Trophoblast cell (in vitro differentiated cells and primary cell): ENCODE measurements at regions not wholly inside any gene's neighbourhood (a gene's known extent, or its start where the extent isn't known, plus 50 kb on each side); places are given as distances from the start of the nearest gene placed in this dataset.

Source experiments
- DNase-seq, 2 donors: peaks; one replicate each; pipeline ENCODE4 v3.0.0-alpha.2; 2016
- H2AFZ ChIP-seq: 2 replicates; pipeline ENCODE4 v1.6.1; 2013; ENCODE audit warnings: low read length, moderate library complexity, mild to moderate bottlenecking; ENCODE audit not compliant: insufficient read depth, poor library complexity
- H2AK5ac ChIP-seq: 2 replicates; pipeline ENCODE4 v1.6.1; 2013; ENCODE audit warnings: mild to moderate bottlenecking, low read length
- H2BK120ac ChIP-seq: 2 replicates; pipeline ENCODE4 v1.6.1; 2013; ENCODE audit warnings: low read length, mild to moderate bottlenecking, moderate library complexity; ENCODE audit not compliant: insufficient read depth, poor library complexity
- H2BK12ac ChIP-seq: 2 replicates; pipeline ENCODE4 v1.6.1; 2013; ENCODE audit warnings: mild to moderate bottlenecking, low read length, moderate library complexity
- H2BK5ac ChIP-seq: 2 replicates; pipeline ENCODE4 v1.6.1; 2013; ENCODE audit warnings: low read length, low read depth, moderate library complexity, mild to moderate bottlenecking; ENCODE audit not compliant: poor library complexity
- H3K14ac ChIP-seq: 2 replicates; pipeline ENCODE4 v1.6.1; 2013; ENCODE audit warnings: mild to moderate bottlenecking, low read length
- H3K18ac ChIP-seq: 2 replicates; pipeline ENCODE4 v1.6.1; 2013; ENCODE audit warnings: mild to moderate bottlenecking, low read length
- H3K23ac ChIP-seq: 2 replicates; pipeline ENCODE4 v1.6.1; 2013; ENCODE audit warnings: low read length
- H3K27ac ChIP-seq: 2 replicates; pipeline ENCODE4 v1.5.1; 2013; ENCODE audit warnings: low read depth, mild to moderate bottlenecking, inconsistent platforms, low read length, moderate library complexity
- H3K27me3 ChIP-seq: 2 replicates; pipeline ENCODE4 v1.6.1; 2013; ENCODE audit warnings: inconsistent platforms, mild to moderate bottlenecking, low read length, moderate library complexity; ENCODE audit not compliant: insufficient read depth
- H3K36me3 ChIP-seq, 2 experiments: 1 replicate in 1 of 2; 2 replicates in 1 of 2; pipeline ENCODE4 v1.6.1; 2013; ENCODE audit warnings: low read length in 2 of 2, mild to moderate bottlenecking in 2 of 2, moderate library complexity in 1 of 2; ENCODE audit not compliant: insufficient read depth in 2 of 2, control insufficient read depth in 1 of 2
- H3K4ac ChIP-seq: 2 replicates; pipeline ENCODE4 v1.6.1; 2013; ENCODE audit warnings: low read depth, mild to moderate bottlenecking, low read length, moderate library complexity
- H3K4me1 ChIP-seq, 2 experiments: 1 replicate in 1 of 2; 2 replicates in 1 of 2; pipeline ENCODE4 v1.6.1; 2013; ENCODE audit warnings: low read length in 2 of 2, mild to moderate bottlenecking in 2 of 2, moderate library complexity in 1 of 2; ENCODE audit not compliant: insufficient read depth in 2 of 2, control insufficient read depth in 1 of 2
- H3K4me2 ChIP-seq: 2 replicates; pipeline ENCODE4 v1.6.1; 2013; ENCODE audit warnings: inconsistent platforms, mild to moderate bottlenecking, low read length, moderate library complexity
- H3K4me3 ChIP-seq: 2 replicates; pipeline ENCODE4 v1.5.1; 2013; ENCODE audit warnings: mild to moderate bottlenecking, low read depth, low read length, inconsistent platforms
- H3K79me1 ChIP-seq: one replicate; pipeline ENCODE4 v1.6.1; 2013; ENCODE audit warnings: low read length
- H3K79me2 ChIP-seq: 2 replicates; pipeline ENCODE4 v1.6.1; 2013; ENCODE audit warnings: low read length, mild to moderate bottlenecking; ENCODE audit not compliant: control insufficient read depth, insufficient read depth, poor library complexity
- H3K9ac ChIP-seq: 2 replicates; pipeline ENCODE4 v1.6.1; 2013; ENCODE audit warnings: mild to moderate bottlenecking, low read length
- H3K9me3 ChIP-seq: 2 replicates; pipeline ENCODE4 v1.6.1; 2013; ENCODE audit warnings: low read depth, mild to moderate bottlenecking, control low read depth, inconsistent platforms, low read length; ENCODE audit not compliant: insufficient read depth
- H4K12ac ChIP-seq: 2 replicates; pipeline ENCODE4 v1.6.1; 2013; ENCODE audit warnings: low read depth, mild to moderate bottlenecking, low read length, moderate library complexity
- H4K8ac ChIP-seq: 2 replicates; pipeline ENCODE4 v1.6.1; 2013; ENCODE audit warnings: low read depth, mild to moderate bottlenecking, low read length, moderate library complexity
- H4K91ac ChIP-seq: one replicate; pipeline ENCODE4 v1.6.1; 2013; ENCODE audit warnings: low read depth, mild to moderate bottlenecking, low read length, moderate library complexity
- WGBS: extraction: QIAGEN DNeasy Blood & Tissue Kit; methylation state at CpG from one replicate; pipeline ENCODE4 v1.1.7; 2013; ENCODE audit warnings: missing lambda C conversion rate; ENCODE audit not compliant: insufficient read length, insufficient coverage; ENCODE audit errors: extremely low coverage; 5-methylcytosine and 5-hydroxymethylcytosine counted together

GRCh38 chr22:26891429-26891828 lies 234.0 kb downstream of the MIAT start:
- H4K8ac ChIP-seq, result no peak overlapping the region
- no peak for DNase-seq
- H3K4me3 ChIP-seq, result no peak overlapping the region
- H4K12ac ChIP-seq, result no peak overlapping the region
- no peak overlapping the region for H3K9ac ChIP-seq
- no peak overlapping the region for H3K18ac ChIP-seq
- H3K79me1 ChIP-seq, result peaks cover 11% of the 10 kb centered on the region
- H2AFZ ChIP-seq, result no peak overlapping the region
- H3K27ac ChIP-seq, result no peak overlapping the region
- H2BK12ac ChIP-seq, result peak overlapping the region; percentile 9
- H2AK5ac ChIP-seq, result peak overlapping the region; percentile 4
- H3K79me2 ChIP-seq, result no peaks in the 10 kb centered on the region
- no peak overlapping the region for H3K14ac ChIP-seq
- no peak overlapping the region for H3K4ac ChIP-seq
- no peak overlapping the region for H3K4me2 ChIP-seq
- H3K4me1 ChIP-seq, result peaks cover 9 to 23% of the 10 kb centered on the region in 2 experiments
- H3K27me3 ChIP-seq, result no peaks in the 10 kb centered on the region
- no peaks in the 10 kb centered on the region for H3K9me3 ChIP-seq
- no peak overlapping the region for H2BK5ac ChIP-seq
- H3K36me3 ChIP-seq, result no peaks in the 10 kb centered on the region
- no peak overlapping the region for H3K23ac ChIP-seq
- no peak overlapping the region for H2BK120ac ChIP-seq
- WGBS, result no CpG with 5 or more reads among the region's 3 CpGs
- no peak overlapping the region for H4K91ac ChIP-seq

- H3K36me3 ChIP-seq, result no peaks in the 10 kb centered on the region
- H3K18ac ChIP-seq, result no peak overlapping the region
- peaks cover 5 to 17% of the 10 kb centered on the region in 2 experiments for H3K4me1 ChIP-seq
- DNase-seq, result no peak
- no peak overlapping the region for H3K4me2 ChIP-seq
- H3K27me3 ChIP-seq, result no peaks in the 10 kb centered on the region
- no peak overlapping the region for H4K12ac ChIP-seq
- no peak overlapping the region for H3K23ac ChIP-seq
- peaks cover 7% of the 10 kb centered on the region for H3K79me1 ChIP-seq
- peak overlapping the region; percentile 74 for H2BK12ac ChIP-seq
- no peak overlapping the region for H3K4ac ChIP-seq
- H3K4me3 ChIP-seq, result no peak overlapping the region
- no peak overlapping the region for H2AK5ac ChIP-seq
- H3K79me2 ChIP-seq, result no peaks in the 10 kb centered on the region
- no peak overlapping the region for H3K27ac ChIP-seq
- no peak overlapping the region for H2BK5ac ChIP-seq
- no peak overlapping the region for H4K8ac ChIP-seq
- H4K91ac ChIP-seq, result peak overlapping the region; percentile 52
- no peaks in the 10 kb centered on the region for H3K9me3 ChIP-seq
- WGBS, result no CpG with 5 or more reads among the region's 20 CpGs
- H2BK120ac ChIP-seq, result no peak overlapping the region
- no peak overlapping the region for H3K9ac ChIP-seq
- no peak overlapping the region for H2AFZ ChIP-seq
- peak overlapping the region; percentile 12 for H3K14ac ChIP-seq
These were observed 235.0 kb downstream of the MIAT start for GRCh38 chr22:26892166-26893041.

GRCh38 chr22:26893173-26894110 lies 236.1 kb downstream of the MIAT start:
- Histone ChIP-seq H3K4me3 (no peak overlapping the region), H3K9ac (no peak overlapping the region), H2BK12ac (peak overlapping the region; percentile 78), H3K23ac (no peak overlapping the region), H3K27me3 (no peaks in the 10 kb centered on the region), H3K79me1 (peaks cover 7% of the 10 kb centered on the region), H3K4me2 (no peak overlapping the region), H3K18ac (peak overlapping the region; percentile 33), H3K27ac (no peak overlapping the region), H4K12ac (no peak overlapping the region), H3K14ac (peak overlapping the region; percentile 13), H2BK120ac (peak overlapping the region; percentile 63), H4K91ac (peak overlapping the region; percentile 51), H3K4ac (no peak overlapping the region), H3K79me2 (no peaks in the 10 kb centered on the region), H3K9me3 (no peaks in the 10 kb centered on the region), H3K36me3 (no peaks in the 10 kb centered on the region), H3K4me1 (peaks cover 5 to 15% of the 10 kb centered on the region in 2 experiments), H2BK5ac (no peak overlapping the region), H2AFZ (no peak overlapping the region), H4K8ac (no peak overlapping the region), H2AK5ac (peak overlapping the region; percentile 55)
- WGBS, result 100% methylated on average over 1 of the region's 18 CpGs
- DNase-seq, result no peak

- Histone ChIP-seq H4K12ac (no peak overlapping the region), H4K8ac (no peak overlapping the region), H3K79me2 (no peaks in the 10 kb centered on the region), H3K23ac (no peak overlapping the region), H3K27ac (no peak overlapping the region), H3K9me3 (no peaks in the 10 kb centered on the region), H3K36me3 (no peaks in the 10 kb centered on the region), H4K91ac (peak overlapping the region; percentile 30), H3K4me3 (no peak overlapping the region), H3K4me2 (no peak overlapping the region), H2AK5ac (no peak overlapping the region), H3K18ac (no peak overlapping the region), H2BK5ac (no peak overlapping the region), H3K27me3 (no peaks in the 10 kb centered on the region), H3K14ac (no peak overlapping the region), H3K4me1 (peaks cover 3 to 14% of the 10 kb centered on the region in 2 experiments), H3K79me1 (peaks cover 6% of the 10 kb centered on the region), H2BK12ac (no peak overlapping the region), H3K4ac (no peak overlapping the region), H3K9ac (no peak overlapping the region), H2BK120ac (no peak overlapping the region), H2AFZ (no peak overlapping the region)
- DNase-seq, result no peak
- 100% methylated on average over 1 of the region's 5 CpGs for WGBS
These were observed 237.0 kb downstream of the MIAT start for GRCh38 chr22:26894362-26894761.
